ENCODE measurements at regions not wholly inside any gene's neighbourhood (a gene's known extent, or its start where the extent isn't known, plus 50 kb on each side); places are given as distances from the start of the nearest gene placed in this dataset.

GRCh38 chr19:28419312-28419711 lies 793.6 kb downstream of the UQCRFS1 start:
- TF ChIP-seq POLR2A (IDR thresholded peaks at IDR 0.05) (no peak), CTCF (IDR thresholded peaks at IDR 0.05 in 8 of 11, conservative IDR thresholded peaks at IDR 0.05 in 3 of 11) (no peak)

Measured in spleen (tissue), 7 donors.